ENCODE measurements at regions not wholly inside any gene's neighbourhood (a gene's known extent, or its start where the extent isn't known, plus 50 kb on each side); places are given as distances from the start of the nearest gene placed in this dataset.

DNA sequence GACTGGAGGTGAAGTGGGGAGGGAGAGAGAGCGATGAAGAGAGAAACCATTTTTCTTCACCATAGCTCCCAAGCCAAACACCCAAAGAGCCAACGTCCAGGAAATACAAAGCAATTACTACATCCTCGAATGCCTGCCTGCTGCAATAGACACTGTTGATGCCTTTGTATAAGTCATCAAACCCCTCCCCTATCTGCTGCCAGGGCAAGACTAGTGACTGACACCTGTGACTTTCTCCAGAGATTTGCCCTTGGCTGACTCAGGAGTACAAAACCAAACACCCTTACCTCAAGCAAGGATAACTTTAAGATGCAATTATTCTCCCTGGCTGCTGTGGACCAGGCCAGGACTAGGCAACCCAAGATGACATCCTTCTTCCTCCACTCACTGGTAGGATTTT lies 81.8 kb upstream of the RASA1 start:
- no peaks in the 10 kb centered on the region for H3K9me3 ChIP-seq
- no peaks in the 10 kb centered on the region for H3K36me3 ChIP-seq
- no peak for DNase-seq
- H3K27me3 ChIP-seq, result peaks cover 14% of the 10 kb centered on the region
- H3K4me3 ChIP-seq (ENCODE audit: low read depth, low read length), result no peak overlapping the region
- H3K4me1 ChIP-seq, result no peaks in the 10 kb centered on the region
- no peak for TF ChIP-seq CTCF (IDR thresholded peaks at IDR 0.05; ENCODE audit: low read depth, low read length)

DNA sequence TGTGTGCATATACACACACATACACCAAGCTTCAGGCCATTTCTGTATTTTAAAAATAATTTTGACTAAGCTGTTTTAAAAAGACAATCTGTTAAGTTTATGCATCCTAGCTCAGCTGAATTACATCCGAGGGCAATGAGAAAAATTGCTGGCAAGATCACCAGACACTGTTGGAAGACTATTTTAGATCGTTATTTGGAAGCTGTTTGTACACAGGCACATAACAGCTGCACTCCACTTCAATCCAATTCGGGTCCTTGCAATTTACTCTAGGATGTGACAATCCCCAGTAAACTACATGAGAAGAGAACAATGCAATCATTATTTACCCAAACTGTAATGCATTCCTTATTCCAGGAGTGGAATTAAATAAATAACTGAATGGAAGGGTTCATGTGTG lies 79.3 kb upstream of the RASA1 start:
- Histone ChIP-seq H3K36me3 (no peaks in the 10 kb centered on the region), H3K27me3 (peaks cover 14% of the 10 kb centered on the region), H3K4me1 (no peaks in the 10 kb centered on the region), H3K4me3 (ENCODE audit: low read depth, low read length) (no peak overlapping the region), H3K9me3 (no peaks in the 10 kb centered on the region)
- DNase-seq, result no peak
- TF ChIP-seq CTCF (IDR thresholded peaks at IDR 0.05; ENCODE audit: low read depth, low read length), result no peak

- no peaks in the 10 kb centered on the region for H3K36me3 ChIP-seq
- peaks cover 6% of the 10 kb centered on the region; the same call in 1 of the 2 replicates for H3K27me3 ChIP-seq
- no peaks in the 10 kb centered on the region for H3K4me1 ChIP-seq
- TF ChIP-seq CTCF (IDR thresholded peaks at IDR 0.05; ENCODE audit: low read depth, low read length), result no peak
- H3K4me3 ChIP-seq (ENCODE audit: low read depth, low read length), result no peak overlapping the region
- no peaks in the 10 kb centered on the region for H3K9me3 ChIP-seq
- no peak for DNase-seq
Measured at GRCh38 chr5:87190041-87190440, 77.6 kb upstream of the RASA1 start.

DNA sequence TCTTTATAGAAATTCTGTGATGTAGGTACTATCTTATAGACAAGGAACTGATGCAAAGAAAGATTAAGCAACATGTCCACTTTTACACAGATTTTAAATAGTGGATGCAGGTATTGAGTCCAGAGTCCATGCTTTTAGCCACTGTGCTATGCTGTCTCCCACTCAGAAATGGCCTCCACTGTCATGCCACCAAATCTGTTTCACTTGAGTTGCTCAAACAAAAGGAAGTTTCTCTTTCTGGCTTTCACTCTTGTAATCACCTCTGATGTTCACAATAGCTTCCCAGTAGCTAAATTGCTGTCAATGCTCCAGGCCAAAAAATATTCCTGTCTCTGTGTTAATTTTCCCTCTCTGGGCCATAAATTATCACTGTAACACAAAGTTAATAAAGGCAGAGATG lies 77.0 kb upstream of the RASA1 start:
- Histone ChIP-seq H3K27me3 (peaks cover 5% of the 10 kb centered on the region; the same call in 1 of the 2 replicates), H3K36me3 (no peaks in the 10 kb centered on the region), H3K4me3 (ENCODE audit: low read depth, low read length) (no peak overlapping the region), H3K4me1 (no peaks in the 10 kb centered on the region), H3K9me3 (no peaks in the 10 kb centered on the region)
- TF ChIP-seq CTCF (IDR thresholded peaks at IDR 0.05; ENCODE audit: low read depth, low read length), result no peak
- no peak for DNase-seq

- peaks cover 5% of the 10 kb centered on the region; the same call in 1 of the 2 replicates for H3K27me3 ChIP-seq
Measured at GRCh38 chr5:87191645-87192044, 76.0 kb upstream of the RASA1 start.

More at GRCh38 chr5:87191645-87192044, 76.0 kb upstream of the RASA1 start:
- Histone ChIP-seq H3K36me3 (no peaks in the 10 kb centered on the region), H3K9me3 (no peaks in the 10 kb centered on the region), H3K4me3 (ENCODE audit: low read depth, low read length) (no peak overlapping the region), H3K4me1 (no peaks in the 10 kb centered on the region)
- TF ChIP-seq CTCF (IDR thresholded peaks at IDR 0.05; ENCODE audit: low read depth, low read length), result no peak
- no peak for DNase-seq
